ENCODE measurements at regions not wholly inside any gene's neighbourhood (a gene's known extent, or its start where the extent isn't known, plus 50 kb on each side); places are given as distances from the start of the nearest gene placed in this dataset.

DNA sequence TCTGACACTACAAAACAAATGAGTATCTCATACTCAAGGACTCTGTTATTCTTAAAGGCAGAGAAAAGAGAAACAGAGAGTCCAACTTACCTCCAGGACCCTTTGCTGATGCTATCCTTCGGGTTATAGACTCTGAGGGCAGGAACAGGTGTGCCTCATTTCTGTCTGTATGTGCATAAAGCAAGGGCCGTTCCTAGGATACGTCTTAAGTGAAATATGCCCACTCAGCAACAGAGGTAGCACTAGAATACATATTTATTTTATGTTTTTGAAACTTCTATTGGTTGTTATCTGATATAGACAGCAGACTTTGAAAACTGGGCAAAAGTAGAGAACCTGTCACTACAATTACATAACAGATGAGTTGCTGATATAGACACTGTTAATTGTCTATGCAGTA, 89.3 kb upstream of the CPNE4 start:
- TF ChIP-seq, protein P1, sequence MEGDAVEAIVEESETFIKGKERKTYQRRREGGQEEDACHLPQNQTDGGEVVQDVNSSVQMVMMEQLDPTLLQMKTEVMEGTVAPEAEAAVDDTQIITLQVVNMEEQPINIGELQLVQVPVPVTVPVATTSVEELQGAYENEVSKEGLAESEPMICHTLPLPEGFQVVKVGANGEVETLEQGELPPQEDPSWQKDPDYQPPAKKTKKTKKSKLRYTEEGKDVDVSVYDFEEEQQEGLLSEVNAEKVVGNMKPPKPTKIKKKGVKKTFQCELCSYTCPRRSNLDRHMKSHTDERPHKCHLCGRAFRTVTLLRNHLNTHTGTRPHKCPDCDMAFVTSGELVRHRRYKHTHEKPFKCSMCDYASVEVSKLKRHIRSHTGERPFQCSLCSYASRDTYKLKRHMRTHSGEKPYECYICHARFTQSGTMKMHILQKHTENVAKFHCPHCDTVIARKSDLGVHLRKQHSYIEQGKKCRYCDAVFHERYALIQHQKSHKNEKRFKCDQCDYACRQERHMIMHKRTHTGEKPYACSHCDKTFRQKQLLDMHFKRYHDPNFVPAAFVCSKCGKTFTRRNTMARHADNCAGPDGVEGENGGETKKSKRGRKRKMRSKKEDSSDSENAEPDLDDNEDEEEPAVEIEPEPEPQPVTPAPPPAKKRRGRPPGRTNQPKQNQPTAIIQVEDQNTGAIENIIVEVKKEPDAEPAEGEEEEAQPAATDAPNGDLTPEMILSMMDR (IDR thresholded peaks at IDR 0.05): no peak
- no peak for TF ChIP-seq POLR2AphosphoS5 (IDR thresholded peaks at IDR 0.05; ENCODE audit: low read depth, low read length)
- TF ChIP-seq SIN3A (IDR thresholded peaks at IDR 0.05; ENCODE audit: borderline replicate concordance, insufficient read depth, low read depth, low read length): no peak

Data from Panc1 (cell line).